DMS79 (cell line): ENCODE measurements at regions not wholly inside any gene's neighbourhood (a gene's known extent, or its start where the extent isn't known, plus 50 kb on each side); places are given as distances from the start of the nearest gene placed in this dataset.
"Not testable (repeated sequence)": the region's sequence is repeated elsewhere in the genome, so short reads cannot be mapped to it uniquely, and the experiment has no call there.

Experiments used
- DNase-seq: peaks from one replicate; lab custom pipeline; 2025; lab: John Stamatoyannopoulos, UW

- not testable (repeated sequence) for DNase-seq
Observed at GRCh38 chr5:34096033-34096432, 53.0 kb upstream of the C1QTNF3 start.

- DNase-seq = not testable (repeated sequence)
Observed at GRCh38 chr5:34099891-34100290, 56.9 kb upstream of the C1QTNF3 start.

- DNase-seq = not testable (repeated sequence)
Observed at GRCh38 chr5:34101567-34101966, 58.6 kb upstream of the C1QTNF3 start.

GRCh38 chr5:34108897-34109296 lies 65.9 kb upstream of the C1QTNF3 start:
- not testable (repeated sequence) for DNase-seq

GRCh38 chr5:34124280-34124679 lies 81.3 kb upstream of the C1QTNF3 start:
- not testable (repeated sequence) for DNase-seq

- DNase-seq = not testable (repeated sequence)
Observed at GRCh38 chr5:34125354-34125753, 82.3 kb upstream of the C1QTNF3 start.

GRCh38 chr5:34126741-34127140 lies 83.7 kb upstream of the C1QTNF3 start:
- DNase-seq = not testable (repeated sequence)

GRCh38 chr5:34127818-34128217 lies 84.8 kb upstream of the C1QTNF3 start:
- not testable (repeated sequence) for DNase-seq

GRCh38 chr5:34128890-34129289 lies 85.9 kb upstream of the C1QTNF3 start:
- DNase-seq = not testable (repeated sequence)

- DNase-seq = not testable (repeated sequence)
Observed at GRCh38 chr5:34154988-34155387, 112.0 kb upstream of the C1QTNF3 start.

- DNase-seq = not testable (repeated sequence)
Observed at GRCh38 chr5:34156703-34157414, 113.8 kb upstream of the C1QTNF3 start.

GRCh38 chr5:34160904-34161303 lies 117.9 kb upstream of the C1QTNF3 start:
- not testable (repeated sequence) for DNase-seq

GRCh38 chr5:34171398-34171797 lies 128.4 kb upstream of the C1QTNF3 start:
- DNase-seq = not testable (repeated sequence)

- DNase-seq = not testable (repeated sequence)
Observed at GRCh38 chr5:34179453-34180190, 136.6 kb upstream of the C1QTNF3 start.

GRCh38 chr5:34180225-34180624 lies 137.2 kb upstream of the C1QTNF3 start:
- DNase-seq = not testable (repeated sequence)

- not testable (repeated sequence) for DNase-seq
Observed at GRCh38 chr5:34180940-34181614, 138.1 kb upstream of the C1QTNF3 start.

- DNase-seq = not testable (repeated sequence)
Observed at GRCh38 chr5:34185005-34185404, 142.0 kb upstream of the C1QTNF3 start.

GRCh38 chr5:34185572-34185971 lies 142.6 kb upstream of the C1QTNF3 start:
- DNase-seq = not testable (repeated sequence)

- DNase-seq = not testable (repeated sequence)
Observed at GRCh38 chr5:34186108-34186507, 143.1 kb upstream of the C1QTNF3 start.

GRCh38 chr5:34186865-34187264 lies 143.9 kb upstream of the C1QTNF3 start:
- not testable (repeated sequence) for DNase-seq

- DNase-seq = not testable (repeated sequence)
Observed at GRCh38 chr5:34187441-34187840, 144.4 kb upstream of the C1QTNF3 start.

GRCh38 chr5:34188001-34188822 lies 145.2 kb upstream of the C1QTNF3 start:
- DNase-seq = not testable (repeated sequence)
